ENCODE measurements at regions not wholly inside any gene's neighbourhood (a gene's known extent, or its start where the extent isn't known, plus 50 kb on each side); places are given as distances from the start of the nearest gene placed in this dataset.

- H3K9me3 ChIP-seq (ENCODE audit: control insufficient read depth, low read depth, low read length) = no peaks in the 10 kb centered on the region
- no peaks in the 10 kb centered on the region for H3K79me2 ChIP-seq (ENCODE audit: insufficient read depth, low read length)
- no peak overlapping the region for H2AFZ ChIP-seq (ENCODE audit: low read length)
- no peak overlapping the region for H3K4me2 ChIP-seq (ENCODE audit: insufficient read depth, insufficient read length, low read length)
- no peak overlapping the region for H4K8ac ChIP-seq (replicated peaks; ENCODE audit: insufficient read length, low read depth, low read length)
- H3K23ac ChIP-seq (ENCODE audit: insufficient read length, low read depth, low read length) = no peak overlapping the region
- no peaks in the 10 kb centered on the region for H3K79me1 ChIP-seq (ENCODE audit: insufficient read depth, low read depth, low read length, poor library complexity, severe bottlenecking)
- H3K23me2 ChIP-seq (ENCODE audit: insufficient read length, low read depth, low read length, poor library complexity, severe bottlenecking) = no peaks in the 10 kb centered on the region
- H3K27me3 ChIP-seq (ENCODE audit: insufficient read depth, low read length) = no peaks in the 10 kb centered on the region
- H2BK120ac ChIP-seq (ENCODE audit: low read depth, low read length, poor library complexity, severe bottlenecking) = no peak overlapping the region
- H3K36me3 Mint-ChIP-seq (ENCODE audit: insufficient read depth in 1 of 3, low read depth in 3 of 3) = no peaks in the 10 kb centered on the region
- H2AK5ac ChIP-seq (ENCODE audit: insufficient read length, low read length) = no peak overlapping the region
- H3K56ac ChIP-seq (ENCODE audit: insufficient read length, low read depth, low read length) = no peak overlapping the region
- WGBS (ENCODE audit: extremely low coverage, insufficient read length, low lambda C conversion rate) = no CpG with 5 or more reads among the region's 4 CpGs
- no peak overlapping the region for H3K27ac ChIP-seq (ENCODE audit: insufficient read length, low read depth, low read length)
- H3K18ac ChIP-seq (ENCODE audit: insufficient read length, low read depth, low read length) = no peak overlapping the region
- H4K5ac ChIP-seq (ENCODE audit: insufficient read length, low read depth, low read length) = no peak overlapping the region
- no peak overlapping the region for H2BK15ac ChIP-seq (ENCODE audit: low read depth, low read length)
- H2BK12ac ChIP-seq (ENCODE audit: insufficient read length, low read depth, low read length) = no peak overlapping the region
- no peaks in the 10 kb centered on the region; the same call in 1 of the 2 replicates for H3K27me3 Mint-ChIP-seq (ENCODE audit: low read depth)
- no peaks in the 10 kb centered on the region for H3K9me3 Mint-ChIP-seq
- H3K4ac ChIP-seq (ENCODE audit: low read depth, low read length) = no peak overlapping the region
- H3K27ac Mint-ChIP-seq = no peak overlapping the region
- H3K14ac ChIP-seq (ENCODE audit: insufficient read depth, low read length) = no peak overlapping the region
- H4K91ac ChIP-seq (ENCODE audit: insufficient read length, low read depth, low read length) = no peak overlapping the region
- no peak overlapping the region for H2BK20ac ChIP-seq (ENCODE audit: low read depth, low read length, poor library complexity, severe bottlenecking)
- no peak overlapping the region for H2BK5ac ChIP-seq (ENCODE audit: insufficient read length, low read length)
- no peak overlapping the region for H3T11ph ChIP-seq (ENCODE audit: low read length)
- no peaks in the 10 kb centered on the region for H3K4me1 ChIP-seq (ENCODE audit: insufficient read depth, low read length)
- no peaks in the 10 kb centered on the region for H4K20me1 ChIP-seq (ENCODE audit: control insufficient read depth, insufficient read depth, insufficient read length)
- no peak overlapping the region for H3K4me3 Mint-ChIP-seq
- no peak overlapping the region for H3K9ac ChIP-seq (ENCODE audit: extremely low read depth, insufficient read length, low read length)
- peaks cover 4 to 5% of the 10 kb centered on the region in 2 experiments for H3K4me1 Mint-ChIP-seq
- no peak for TF ChIP-seq CTCF (conservative IDR thresholded peaks at IDR 0.05)
- no peak for DNase-seq
Observed at GRCh38 chr11:82373781-82374542, 359.7 kb downstream of the FAM181B start.

All from H9 (cell line).